Caco-2 (cell line): ENCODE measurements at regions not wholly inside any gene's neighbourhood (a gene's known extent, or its start where the extent isn't known, plus 50 kb on each side); places are given as distances from the start of the nearest gene placed in this dataset.

ENCODE experiments used
- BruUV-seq: library from RNA; stranded (reverse); fragments of 400-500 nt; replicated peaks from 2 replicates; lab custom pipeline; 2021; lab: Mats Ljungman, UMichigan
- CTCF ChIA-PET: fragments of 300-600 bp; sonication (Branson Sonifier 250); formaldehyde crosslinking; loops from one replicate; lab custom pipeline; 2022; ENCODE audit warnings: antibody characterized with exemption; lab: Charles Lee
- POLR2A ChIA-PET: fragments of 300-600 bp; sonication (Branson Sonifier 250); formaldehyde crosslinking; loops from one replicate; lab custom pipeline; 2022; ENCODE audit warnings: antibody characterized with exemption; lab: Charles Lee
- DNase-seq, 2 experiments: peaks; one replicate each; pipeline versions ENCODE4 v3.0.0 to v3.0.0-alpha.2; 2020 to 2022
- H3K27me3 ChIP-seq: replicated peaks from 2 replicates; pipeline ENCODE4 v1.6.0; 2011; ENCODE audit warnings: low read length; ENCODE audit not compliant: control insufficient read depth, insufficient read depth
- H3K36me3 ChIP-seq: 2 replicates; pipeline ENCODE4 v1.5.1; 2011; ENCODE audit warnings: low read length; ENCODE audit not compliant: control insufficient read depth, insufficient read depth
- H3K4me1 ChIP-seq: fragments of 250-450 bp; sonication (Bioruptor Pico); 2 replicates; pipeline ENCODE4 v1.5.1; 2020; ENCODE audit warnings: mild to moderate bottlenecking
- H3K4me3 ChIP-seq: 2 replicates; pipeline ENCODE4 v1.5.1; 2011; ENCODE audit warnings: low read depth, mild to moderate bottlenecking, control low read depth, low read length
- H3K9me3 ChIP-seq: fragments of 250-450 bp; sonication (Bioruptor Pico); 2 replicates; pipeline ENCODE4 v1.5.1; 2020; ENCODE audit warnings: mild to moderate bottlenecking, moderate library complexity
- H3K27ac Mint-ChIP-seq: one replicate; pipeline ENCODE4 v1.8.0; 2022; ENCODE audit warnings: mixed read lengths; ENCODE audit not compliant: unreplicated experiment
- H3K27me3 Mint-ChIP-seq: one replicate; pipeline ENCODE4 v1.8.0; 2022; ENCODE audit warnings: mixed read lengths; ENCODE audit not compliant: insufficient read depth, unreplicated experiment
- H3K36me3 Mint-ChIP-seq: one replicate; pipeline ENCODE4 v1.8.0; 2022; ENCODE audit warnings: mild to moderate bottlenecking, mixed read lengths; ENCODE audit not compliant: insufficient read depth, unreplicated experiment
- H3K4me1 Mint-ChIP-seq: one replicate; pipeline ENCODE4 v1.8.0; 2022; ENCODE audit warnings: low read depth, mixed read lengths; ENCODE audit not compliant: unreplicated experiment
- H3K4me3 Mint-ChIP-seq: one replicate; pipeline ENCODE4 v1.8.0; 2022; ENCODE audit warnings: mild to moderate bottlenecking, moderate library complexity, mixed read lengths; ENCODE audit not compliant: unreplicated experiment
- H3K9me3 Mint-ChIP-seq: one replicate; pipeline ENCODE4 v1.8.0; 2022; ENCODE audit warnings: mixed read lengths; ENCODE audit not compliant: unreplicated experiment
- intact Hi-C: fragments of 100-400 bp; cut with micrococcal nuclease; formaldehyde crosslinking; loops from one replicate; pipeline ENCODE4 v1.10.0; 2022; ENCODE audit not compliant: unreplicated experiment
- TF ChIP-seq, protein P1 (sequence below), 2 experiments: fragments of 200-600 bp in 1 of 2; IDR thresholded peaks; 1 replicate in 1 of 2; 2 replicates in 1 of 2; pipeline versions ENCODE4 v1.5.1 to v1.8.0; 2011 to 2022; ENCODE audit warnings: antibody characterized with exemption in 1 of 2, control low read depth in 1 of 2, inconsistent platforms in 1 of 2, low read depth in 1 of 2, low read length in 1 of 2, mild to moderate bottlenecking in 1 of 2, moderate library complexity in 1 of 2; ENCODE audit not compliant: insufficient read depth in 1 of 2, severe bottlenecking in 1 of 2, unreplicated experiment in 1 of 2

DNA sequence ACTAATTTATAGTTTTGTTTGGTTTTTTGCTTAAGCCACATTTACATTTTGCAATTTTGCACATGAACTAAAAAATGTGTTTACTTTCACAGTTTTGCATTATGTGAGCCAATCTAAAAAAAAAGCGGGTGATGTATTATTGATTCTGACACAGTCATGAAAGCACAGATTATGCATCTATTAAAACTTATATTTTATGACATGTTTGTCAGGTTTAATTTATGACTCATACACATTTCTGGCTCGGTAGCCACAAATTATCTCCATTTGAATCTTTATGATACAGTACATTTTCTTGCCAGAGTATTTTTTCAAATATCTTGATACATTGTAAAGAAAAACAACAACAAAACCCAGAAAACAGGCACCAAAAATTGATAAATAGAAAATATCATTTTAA lies 280.4 kb upstream of the GRIP1 start:
- H3K36me3 Mint-ChIP-seq: no peaks in the 10 kb centered on the region
- Histone ChIP-seq H3K27me3 (no peaks in the 10 kb centered on the region), H3K9me3 (no peaks in the 10 kb centered on the region), H3K36me3 (no peaks in the 10 kb centered on the region), H3K4me3 (no peak overlapping the region), H3K4me1 (no peaks in the 10 kb centered on the region)
- DNase-seq: no peak
- ChIA-PET CTCF (no interaction called here), POLR2A (no interaction called here)
- TF ChIP-seq, protein P1, sequence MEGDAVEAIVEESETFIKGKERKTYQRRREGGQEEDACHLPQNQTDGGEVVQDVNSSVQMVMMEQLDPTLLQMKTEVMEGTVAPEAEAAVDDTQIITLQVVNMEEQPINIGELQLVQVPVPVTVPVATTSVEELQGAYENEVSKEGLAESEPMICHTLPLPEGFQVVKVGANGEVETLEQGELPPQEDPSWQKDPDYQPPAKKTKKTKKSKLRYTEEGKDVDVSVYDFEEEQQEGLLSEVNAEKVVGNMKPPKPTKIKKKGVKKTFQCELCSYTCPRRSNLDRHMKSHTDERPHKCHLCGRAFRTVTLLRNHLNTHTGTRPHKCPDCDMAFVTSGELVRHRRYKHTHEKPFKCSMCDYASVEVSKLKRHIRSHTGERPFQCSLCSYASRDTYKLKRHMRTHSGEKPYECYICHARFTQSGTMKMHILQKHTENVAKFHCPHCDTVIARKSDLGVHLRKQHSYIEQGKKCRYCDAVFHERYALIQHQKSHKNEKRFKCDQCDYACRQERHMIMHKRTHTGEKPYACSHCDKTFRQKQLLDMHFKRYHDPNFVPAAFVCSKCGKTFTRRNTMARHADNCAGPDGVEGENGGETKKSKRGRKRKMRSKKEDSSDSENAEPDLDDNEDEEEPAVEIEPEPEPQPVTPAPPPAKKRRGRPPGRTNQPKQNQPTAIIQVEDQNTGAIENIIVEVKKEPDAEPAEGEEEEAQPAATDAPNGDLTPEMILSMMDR (IDR thresholded peaks at IDR 0.05; ENCODE audit: insufficient read depth in 1 of 2, low read depth in 1 of 2, low read length in 1 of 2, severe bottlenecking in 1 of 2, unreplicated experiment in 1 of 2): no peak
- no peaks in the 10 kb centered on the region for H3K9me3 Mint-ChIP-seq
- no peak overlapping the region for H3K27ac Mint-ChIP-seq
- H3K4me1 Mint-ChIP-seq: peaks cover 5% of the 10 kb centered on the region
- H3K27me3 Mint-ChIP-seq: peaks cover 3% of the 10 kb centered on the region
- no TSS peak for BruUV-seq
- no peak overlapping the region for H3K4me3 Mint-ChIP-seq
- intact Hi-C loops: no loop called here

DNA sequence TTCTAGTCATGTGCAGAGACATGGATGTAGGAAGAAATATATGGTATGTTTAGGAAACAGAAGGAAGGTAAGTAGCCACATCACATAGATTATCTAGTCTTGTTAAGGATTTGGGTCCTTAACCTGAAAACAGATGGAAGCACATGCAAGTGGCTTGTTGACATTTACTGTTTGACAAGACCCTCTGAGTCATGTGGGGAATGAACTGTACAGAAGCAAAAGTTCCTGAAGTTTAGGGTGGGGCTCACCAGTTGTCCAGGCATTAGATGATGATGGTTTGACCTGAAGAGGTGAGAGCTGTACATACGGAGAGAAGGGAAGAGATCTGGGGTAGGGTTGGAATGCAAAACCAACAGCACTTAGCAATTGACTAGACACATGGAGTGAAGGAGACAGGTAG lies 281.1 kb upstream of the GRIP1 start:
- H3K9me3 Mint-ChIP-seq: no peaks in the 10 kb centered on the region
- CTCF ChIA-PET: no interaction called here
- H3K27me3 Mint-ChIP-seq: peaks cover 3% of the 10 kb centered on the region
- no TSS peak for BruUV-seq
- Histone ChIP-seq H3K9me3 (no peaks in the 10 kb centered on the region), H3K27me3 (no peaks in the 10 kb centered on the region), H3K36me3 (no peaks in the 10 kb centered on the region), H3K4me1 (no peaks in the 10 kb centered on the region), H3K4me3 (no peak overlapping the region)
- H3K4me3 Mint-ChIP-seq: no peak overlapping the region
- TF ChIP-seq, protein P1 (IDR thresholded peaks at IDR 0.05; ENCODE audit: insufficient read depth in 1 of 2, low read depth in 1 of 2, low read length in 1 of 2, severe bottlenecking in 1 of 2, unreplicated experiment in 1 of 2): no peak
- peaks cover 5% of the 10 kb centered on the region for H3K4me1 Mint-ChIP-seq
- H3K36me3 Mint-ChIP-seq: no peaks in the 10 kb centered on the region
- POLR2A ChIA-PET: no interaction called here
- DNase-seq: no peak
- no peak overlapping the region for H3K27ac Mint-ChIP-seq
- intact Hi-C loops: no loop called here

DNA sequence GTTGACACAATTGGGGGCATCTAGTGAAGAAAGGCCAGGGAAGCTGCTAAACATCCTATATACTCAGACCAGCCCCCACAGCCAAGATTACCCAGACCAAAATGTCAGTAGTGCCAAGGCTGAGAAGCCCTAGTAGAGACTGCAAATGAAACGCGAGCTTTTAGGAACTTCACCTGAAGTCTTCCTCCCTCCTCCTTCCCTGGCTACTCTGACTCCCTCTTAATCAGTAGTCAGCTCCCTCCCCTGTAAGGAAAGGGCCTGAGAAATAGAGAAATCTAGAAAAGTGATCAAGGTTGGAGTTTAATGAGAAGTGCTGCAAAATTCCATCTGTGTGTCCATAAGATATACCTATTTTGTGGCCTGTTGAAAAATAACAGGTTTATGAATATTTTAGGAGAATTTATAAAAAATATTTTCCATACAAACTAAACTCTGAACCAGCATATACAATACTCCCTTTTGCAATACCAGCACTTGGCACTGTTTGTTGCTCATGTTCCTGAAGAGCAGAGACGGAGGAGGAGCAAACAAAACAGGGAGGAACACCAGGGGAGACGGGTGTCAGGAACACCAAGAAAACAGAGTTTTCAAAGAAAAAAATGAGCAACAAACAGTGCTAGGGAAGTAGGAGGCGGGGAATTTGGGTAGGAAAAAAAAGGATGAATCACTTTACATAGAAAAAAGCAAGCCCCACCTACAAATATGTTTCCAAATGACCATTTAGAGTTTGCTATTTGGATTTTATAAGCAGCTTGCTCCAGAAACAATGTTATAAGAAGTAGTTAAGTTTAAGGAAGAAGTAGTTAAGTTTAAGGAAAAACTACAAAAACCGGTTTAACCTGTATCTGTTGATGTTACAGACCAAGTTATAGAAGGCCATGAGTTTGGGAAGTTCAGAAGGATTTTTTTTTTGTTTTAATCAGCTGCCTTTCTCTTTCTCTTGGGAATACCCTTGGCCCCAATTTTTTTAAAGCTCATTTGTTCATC lies 282.1 kb upstream of the GRIP1 start:
- intact Hi-C loops: no loop called here
- no peaks in the 10 kb centered on the region for H3K27me3 ChIP-seq
- H3K4me3 ChIP-seq: no peak overlapping the region
- Mint-ChIP-seq H3K36me3 (no peaks in the 10 kb centered on the region), H3K27ac (no peak overlapping the region), H3K4me1 (peaks cover 5% of the 10 kb centered on the region), H3K9me3 (no peaks in the 10 kb centered on the region), H3K4me3 (no peak overlapping the region), H3K27me3 (peaks cover 3% of the 10 kb centered on the region)
- POLR2A ChIA-PET: no interaction called here
- TF ChIP-seq, protein P1 (IDR thresholded peaks at IDR 0.05; ENCODE audit: insufficient read depth in 1 of 2, low read depth in 1 of 2, low read length in 1 of 2, severe bottlenecking in 1 of 2, unreplicated experiment in 1 of 2): no peak
- no peaks in the 10 kb centered on the region for H3K4me1 ChIP-seq
- no peaks in the 10 kb centered on the region for H3K36me3 ChIP-seq
- H3K9me3 ChIP-seq: no peaks in the 10 kb centered on the region
- CTCF ChIA-PET: no interaction called here
- no peak for DNase-seq
- BruUV-seq: no TSS peak
